HG03457 (cell line): ENCODE measurements at regions not wholly inside any gene's neighbourhood (a gene's known extent, or its start where the extent isn't known, plus 50 kb on each side); places are given as distances from the start of the nearest gene placed in this dataset.
"Not testable (repeated sequence)": the region's sequence is repeated elsewhere in the genome, so short reads cannot be mapped to it uniquely, and the experiment has no call there.

Experiments
- ATAC-seq: cut with Tn5 transposase; IDR thresholded peaks from one replicate; pipeline ENCODE4 v1.9.1; 2021; ENCODE audit warnings: moderate number of reproducible peaks; ENCODE audit not compliant: unreplicated experiment

GRCh38 chr3:115204475-115204874 lies 57.4 kb upstream of the ZBTB20 start:
- no peak for ATAC-seq

GRCh38 chr3:115208066-115208750 lies 61.1 kb upstream of the ZBTB20 start:
- no peak for ATAC-seq

GRCh38 chr3:115211810-115212492 lies 64.9 kb upstream of the ZBTB20 start:
- ATAC-seq: no peak

GRCh38 chr3:115212615-115213014 lies 65.5 kb upstream of the ZBTB20 start:
- no peak for ATAC-seq

- not testable (repeated sequence) for ATAC-seq
Measured at GRCh38 chr3:115213052-115213451, 66.0 kb upstream of the ZBTB20 start.

GRCh38 chr3:115217292-115217677 lies 70.2 kb upstream of the ZBTB20 start:
- ATAC-seq: no peak

GRCh38 chr3:115217678-115218451 lies 70.8 kb upstream of the ZBTB20 start:
- ATAC-seq: no peak

GRCh38 chr3:115218859-115219258 lies 71.8 kb upstream of the ZBTB20 start:
- no peak for ATAC-seq

GRCh38 chr3:115224687-115225086 lies 77.6 kb upstream of the ZBTB20 start:
- ATAC-seq: no peak

- ATAC-seq: no peak
Measured at GRCh38 chr3:115226844-115227445, 79.9 kb upstream of the ZBTB20 start.

- no peak for ATAC-seq
Measured at GRCh38 chr3:115227461-115227860, 80.4 kb upstream of the ZBTB20 start.

- ATAC-seq: no peak
Measured at GRCh38 chr3:115228266-115228665, 81.2 kb upstream of the ZBTB20 start.

GRCh38 chr3:115232167-115232566 lies 85.1 kb upstream of the ZBTB20 start:
- no peak for ATAC-seq

- no peak for ATAC-seq
Measured at GRCh38 chr3:115233021-115233420, 85.9 kb upstream of the ZBTB20 start.

- ATAC-seq: no peak
Measured at GRCh38 chr3:115236496-115236895, 89.4 kb upstream of the ZBTB20 start.

- no peak for ATAC-seq
Measured at GRCh38 chr3:115239717-115240116, 92.6 kb upstream of the ZBTB20 start.

- ATAC-seq: no peak
Measured at GRCh38 chr3:115244350-115244749, 97.3 kb upstream of the ZBTB20 start.

GRCh38 chr3:115245438-115245837 lies 98.3 kb upstream of the ZBTB20 start:
- ATAC-seq: no peak

- ATAC-seq: no peak
Measured at GRCh38 chr3:115245899-115246298, 98.8 kb upstream of the ZBTB20 start.

- ATAC-seq: no peak
Measured at GRCh38 chr3:115246461-115247020, 99.5 kb upstream of the ZBTB20 start.

- no peak for ATAC-seq
Measured at GRCh38 chr3:115248274-115248673, 101.2 kb upstream of the ZBTB20 start.
